Gastroesophageal sphincter (tissue), 3 donors: ENCODE measurements at regions not wholly inside any gene's neighbourhood (a gene's known extent, or its start where the extent isn't known, plus 50 kb on each side); places are given as distances from the start of the nearest gene placed in this dataset.

Experiments used
- CTCF ChIP-seq, 4 experiments: fragments of 200-600 bp in 2 of 4; fragments of 450-650 bp in 2 of 4; sonication (generic) in 1 of 4; IDR thresholded peaks; one replicate each; pipeline ENCODE4 v1.5.1; 2017 to 2019; ENCODE audit warnings: antibody characterized with exemption in 4 of 4, mild to moderate bottlenecking in 2 of 4, moderate library complexity in 2 of 4
- POLR2AphosphoS5 ChIP-seq: sonication (generic); formaldehyde crosslinking; IDR thresholded peaks from one replicate; pipeline ENCODE4 v1.6.1; 2017; ENCODE audit warnings: antibody characterized with exemption

GRCh38 chr11:28871090-28871489 lies 762.9 kb downstream of the METTL15 start:
- TF ChIP-seq CTCF (IDR thresholded peaks at IDR 0.05) (no peak), POLR2AphosphoS5 (no peak)
